GM19467 (cell line): ENCODE measurements at regions not wholly inside any gene's neighbourhood (a gene's known extent, or its start where the extent isn't known, plus 50 kb on each side); places are given as distances from the start of the nearest gene placed in this dataset.

Experiments
- ATAC-seq: cut with Tn5 transposase; IDR thresholded peaks from one replicate; pipeline ENCODE4 v1.9.1; 2021; ENCODE audit warnings: mild to moderate bottlenecking, moderate library complexity; ENCODE audit not compliant: unreplicated experiment

GRCh38 chr2:207235621-207236020, 69.9 kb upstream of the KLF7 start:
- ATAC-seq = no peak

DNA sequence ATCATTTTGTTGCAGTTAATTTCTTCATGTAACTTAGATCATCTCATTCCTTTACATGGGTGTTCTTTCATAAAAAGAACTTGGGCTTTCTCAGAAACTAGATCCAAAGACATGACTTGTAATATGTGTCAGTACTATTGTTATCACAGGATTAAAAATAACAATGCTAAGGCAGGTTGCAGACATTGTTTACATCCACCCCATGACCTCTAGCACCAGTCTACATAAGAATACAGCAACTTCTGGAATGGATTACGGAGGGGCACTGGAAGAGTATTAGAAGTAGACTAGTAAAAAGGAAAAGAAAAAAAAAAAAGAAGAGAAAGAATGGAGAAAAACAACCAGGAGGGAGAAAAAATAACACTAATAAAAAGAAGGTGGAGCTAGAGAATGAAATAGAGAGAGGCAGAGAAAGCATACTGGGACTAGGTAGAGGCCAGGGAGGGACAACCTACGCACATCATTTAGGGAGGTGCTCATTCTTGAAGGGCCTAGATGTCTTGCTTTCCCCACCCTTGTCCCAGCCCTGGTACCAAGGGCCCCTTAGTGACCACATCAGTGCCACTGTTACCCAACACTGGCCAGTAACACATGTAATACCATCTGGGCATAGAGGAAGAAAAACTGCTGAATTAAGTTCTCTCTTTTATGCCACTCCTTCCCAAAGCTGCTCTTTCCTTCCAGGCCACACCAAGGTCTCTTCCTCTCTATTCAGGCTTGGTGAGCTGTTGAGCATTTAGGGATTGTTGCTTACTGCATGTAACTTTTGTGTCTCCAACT, 70.6 kb upstream of the KLF7 start:
- ATAC-seq = no peak

GRCh38 chr2:207238831-207239701, 73.3 kb upstream of the KLF7 start:
- no peak for ATAC-seq

- no peak for ATAC-seq
Measured at GRCh38 chr2:207239754-207240494, 74.2 kb upstream of the KLF7 start.

- no peak for ATAC-seq
Measured at GRCh38 chr2:207240649-207241048, 74.9 kb upstream of the KLF7 start.

GRCh38 chr2:207241198-207241597, 75.5 kb upstream of the KLF7 start:
- ATAC-seq = no peak

DNA sequence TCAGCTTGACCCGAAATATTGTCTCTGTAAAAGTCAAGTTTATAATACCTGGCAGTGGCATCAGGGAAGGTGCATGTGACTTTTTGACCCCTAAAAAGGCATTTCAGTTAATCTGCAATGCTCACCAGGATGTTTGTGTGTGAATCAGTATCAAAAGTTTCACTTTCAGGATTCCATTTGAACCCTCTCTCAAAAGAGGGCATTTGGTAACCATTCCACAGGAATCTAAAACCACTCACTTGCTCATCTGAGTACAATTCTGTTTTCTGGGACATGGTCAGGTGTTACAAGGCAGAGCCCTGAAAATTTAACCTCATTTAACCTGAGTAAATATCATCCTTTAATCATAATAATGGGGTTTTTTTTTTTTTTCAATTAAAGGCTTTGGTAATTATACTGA, 77.9 kb upstream of the KLF7 start:
- ATAC-seq = no peak

- no peak for ATAC-seq
Measured at GRCh38 chr2:207244971-207245925, 79.5 kb upstream of the KLF7 start.

GRCh38 chr2:207248702-207249377, 83.1 kb upstream of the KLF7 start:
- no peak for ATAC-seq

GRCh38 chr2:207251022-207251421, 85.3 kb upstream of the KLF7 start:
- ATAC-seq = no peak

- no peak for ATAC-seq
Measured at GRCh38 chr2:207251573-207252192, 85.9 kb upstream of the KLF7 start.

DNA sequence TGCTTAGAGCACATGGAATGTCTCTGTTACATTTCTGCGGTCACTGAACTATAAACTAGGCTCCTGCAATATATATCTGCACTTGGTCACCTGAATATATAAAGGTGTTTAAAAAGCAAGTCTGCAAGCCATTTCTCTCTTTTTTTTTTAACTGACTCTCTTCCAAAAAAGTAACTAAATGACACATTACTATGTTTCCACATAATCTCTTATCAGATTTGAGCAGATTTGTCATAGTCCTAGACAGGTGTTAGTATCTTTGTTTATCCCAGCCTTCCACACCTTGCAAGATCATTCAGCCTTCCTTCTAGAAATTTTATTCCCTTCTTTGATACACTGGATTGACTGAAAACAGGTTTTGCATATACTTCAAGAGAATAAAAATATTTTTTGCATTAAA, 86.7 kb upstream of the KLF7 start:
- ATAC-seq = no peak

DNA sequence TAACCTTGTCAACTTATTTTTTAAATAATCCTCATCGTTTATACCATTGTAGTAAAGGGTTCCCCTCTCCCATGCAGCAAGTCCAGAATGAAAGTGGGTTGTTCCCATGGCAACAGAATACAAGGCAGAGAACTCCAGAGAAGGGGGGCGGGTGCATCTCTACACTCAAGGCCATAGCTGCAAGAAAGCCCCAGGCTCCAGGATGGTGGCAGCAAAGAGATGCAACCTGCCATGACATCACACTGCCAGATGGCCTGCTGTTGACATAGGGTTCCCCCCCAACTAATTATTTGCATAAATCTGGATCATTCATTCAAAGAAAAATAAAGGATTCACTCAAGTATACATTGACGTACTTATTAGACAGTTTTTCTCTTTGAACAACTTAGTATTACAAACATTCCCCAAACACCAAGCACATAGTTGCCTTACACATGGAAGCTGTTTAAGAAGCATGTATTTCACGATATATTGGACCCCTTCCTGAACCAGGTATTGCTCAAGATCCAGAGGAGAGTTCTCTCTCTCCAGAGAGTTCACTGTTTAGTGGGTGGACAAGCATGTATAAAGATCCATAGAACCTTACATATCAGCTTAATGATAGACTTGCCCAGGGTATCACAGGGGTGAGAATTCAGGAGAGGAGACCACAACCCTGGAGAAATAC, 87.4 kb upstream of the KLF7 start:
- ATAC-seq = no peak

GRCh38 chr2:207253666-207254345, 88.1 kb upstream of the KLF7 start:
- ATAC-seq = no peak

- no peak for ATAC-seq
Measured at GRCh38 chr2:207254591-207255464, 89.1 kb upstream of the KLF7 start.

GRCh38 chr2:207255565-207256470, 90.1 kb upstream of the KLF7 start:
- no peak for ATAC-seq
